ENCODE measurements at regions not wholly inside any gene's neighbourhood (a gene's known extent, or its start where the extent isn't known, plus 50 kb on each side); places are given as distances from the start of the nearest gene placed in this dataset.
"Not testable (repeated sequence)": the region's sequence is repeated elsewhere in the genome, so short reads cannot be mapped to it uniquely, and the experiment has no call there.

GRCh38 chr1:232579958-232580941 lies 49.7 kb downstream of the SIPA1L2 start:
- no peak overlapping the region for H3K4me3 Mint-ChIP-seq
- ATAC-seq, result no peak
- no peak overlapping the region for H3K27ac Mint-ChIP-seq
- H3K9me3 Mint-ChIP-seq, result no peaks in the 10 kb centered on the region
- no peaks in the 10 kb centered on the region for H3K36me3 Mint-ChIP-seq
- H3K27me3 Mint-ChIP-seq, result no peaks in the 10 kb centered on the region
- no peaks in the 10 kb centered on the region for H3K4me1 Mint-ChIP-seq

DNA sequence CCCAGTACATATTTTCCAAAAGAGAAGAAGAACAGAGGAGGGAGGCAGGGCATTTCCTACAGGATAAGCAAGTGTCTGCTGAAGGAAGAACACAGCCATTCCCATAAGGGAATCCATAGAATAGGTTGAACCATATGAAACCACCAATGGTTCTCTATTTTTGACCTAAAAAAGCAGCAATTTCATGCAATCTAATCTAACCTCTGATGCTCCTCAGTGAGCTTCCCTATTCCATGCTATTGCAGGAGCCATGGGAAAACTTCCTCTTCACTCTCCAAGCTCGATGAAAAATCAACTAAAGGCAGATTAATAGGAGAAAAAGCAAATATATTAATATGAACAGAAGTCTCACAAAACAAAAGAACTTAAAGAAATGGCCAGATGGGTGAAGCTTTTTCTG lies 50.5 kb downstream of the SIPA1L2 start:
- no peaks in the 10 kb centered on the region for H3K4me1 Mint-ChIP-seq
- H3K4me3 Mint-ChIP-seq, result no peak overlapping the region
- no peak overlapping the region for H3K27ac Mint-ChIP-seq
- no peaks in the 10 kb centered on the region for H3K27me3 Mint-ChIP-seq
- H3K36me3 Mint-ChIP-seq, result no peaks in the 10 kb centered on the region
- no peak for ATAC-seq
- H3K9me3 Mint-ChIP-seq, result no peaks in the 10 kb centered on the region

GRCh38 chr1:232578651-232579195 lies 51.2 kb downstream of the SIPA1L2 start:
- no peaks in the 10 kb centered on the region for H3K4me1 Mint-ChIP-seq
- H3K9me3 Mint-ChIP-seq, result no peaks in the 10 kb centered on the region
- no peak overlapping the region for H3K4me3 Mint-ChIP-seq
- H3K36me3 Mint-ChIP-seq, result no peaks in the 10 kb centered on the region
- no peak for ATAC-seq
- H3K27me3 Mint-ChIP-seq, result no peaks in the 10 kb centered on the region
- no peak overlapping the region for H3K27ac Mint-ChIP-seq

DNA sequence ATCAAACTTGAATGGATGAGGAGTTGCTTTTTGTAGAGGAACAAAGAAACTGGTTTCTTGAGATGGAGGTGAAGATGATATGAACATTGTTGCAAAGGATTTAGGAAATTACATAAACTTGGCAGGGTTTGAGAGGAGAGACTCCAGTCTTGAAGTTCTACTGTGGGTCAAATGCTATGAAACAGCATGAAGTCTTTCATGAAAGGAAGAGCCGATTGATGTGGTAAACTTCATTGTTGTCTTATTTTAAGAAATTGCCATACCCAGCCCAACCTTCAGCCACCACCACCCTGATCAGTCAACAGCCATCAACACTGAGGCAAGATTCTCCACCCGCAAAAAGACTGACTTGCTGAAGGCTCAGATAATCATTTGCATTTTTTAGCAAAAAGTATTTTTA lies 52.2 kb downstream of the SIPA1L2 start:
- Mint-ChIP-seq H3K4me3 (no peak overlapping the region), H3K9me3 (no peaks in the 10 kb centered on the region), H3K27ac (no peak overlapping the region), H3K4me1 (no peaks in the 10 kb centered on the region), H3K27me3 (no peaks in the 10 kb centered on the region), H3K36me3 (no peaks in the 10 kb centered on the region)
- ATAC-seq, result no peak

DNA sequence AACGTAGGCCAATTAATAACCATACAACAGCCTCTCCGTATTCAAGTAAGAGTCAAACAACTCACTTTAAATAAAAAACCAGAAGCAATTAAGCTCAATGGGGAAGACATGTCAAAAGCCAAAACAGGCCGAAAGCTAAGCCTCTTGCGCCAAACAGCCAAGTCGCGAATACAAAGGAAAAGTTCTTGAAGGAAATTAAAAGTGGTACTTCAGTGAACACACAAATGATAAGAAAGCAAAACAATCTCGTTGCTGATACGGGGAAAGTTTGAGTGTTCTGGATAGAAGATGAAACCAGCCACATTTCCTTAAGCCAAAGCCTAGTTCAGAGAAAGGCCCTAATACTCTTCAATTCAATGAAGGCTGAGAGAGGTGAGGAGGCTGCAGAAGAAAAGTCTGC lies 53.4 kb downstream of the SIPA1L2 start:
- Mint-ChIP-seq H3K4me3 (no peak overlapping the region), H3K9me3 (no peaks in the 10 kb centered on the region), H3K36me3 (no peaks in the 10 kb centered on the region), H3K27me3 (no peaks in the 10 kb centered on the region), H3K4me1 (no peaks in the 10 kb centered on the region), H3K27ac (no peak overlapping the region)
- no peak for ATAC-seq

DNA sequence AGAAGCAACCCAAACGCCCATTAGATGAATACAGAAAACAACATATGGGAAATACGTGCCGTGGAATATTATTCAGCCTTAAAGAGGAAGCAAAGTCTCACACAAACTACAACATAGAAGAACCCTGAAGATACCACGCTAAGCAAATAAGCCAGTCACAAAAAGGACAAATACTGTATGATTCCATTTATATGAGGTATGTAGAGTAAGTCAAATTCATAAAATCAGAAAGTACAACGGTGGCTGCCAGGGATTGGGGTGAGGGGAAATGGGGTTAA lies 54.2 kb downstream of the SIPA1L2 start:
- Mint-ChIP-seq H3K9me3 (no peaks in the 10 kb centered on the region), H3K27ac (no peak overlapping the region), H3K4me3 (no peak overlapping the region), H3K4me1 (no peaks in the 10 kb centered on the region), H3K36me3 (no peaks in the 10 kb centered on the region), H3K27me3 (no peaks in the 10 kb centered on the region)
- no peak for ATAC-seq

- Mint-ChIP-seq H3K27ac (no peak overlapping the region), H3K36me3 (no peaks in the 10 kb centered on the region), H3K9me3 (no peaks in the 10 kb centered on the region), H3K4me3 (no peak overlapping the region), H3K4me1 (no peaks in the 10 kb centered on the region), H3K27me3 (no peaks in the 10 kb centered on the region)
- ATAC-seq, result no peak
Measured at GRCh38 chr1:232574889-232575762, 54.8 kb downstream of the SIPA1L2 start.

GRCh38 chr1:232574077-232574476 lies 55.9 kb downstream of the SIPA1L2 start:
- Mint-ChIP-seq H3K27ac (no peak overlapping the region), H3K9me3 (no peaks in the 10 kb centered on the region), H3K4me3 (no peak overlapping the region), H3K27me3 (no peaks in the 10 kb centered on the region), H3K36me3 (no peaks in the 10 kb centered on the region), H3K4me1 (no peaks in the 10 kb centered on the region)
- ATAC-seq, result no peak

- no peak for ATAC-seq
Measured at GRCh38 chr1:232571523-232571922, 58.4 kb downstream of the SIPA1L2 start.

GRCh38 chr1:232570007-232570406 lies 59.9 kb downstream of the SIPA1L2 start:
- Mint-ChIP-seq H3K9me3 (no peaks in the 10 kb centered on the region), H3K36me3 (no peaks in the 10 kb centered on the region), H3K4me1 (no peaks in the 10 kb centered on the region), H3K4me3 (no peak overlapping the region), H3K27ac (no peak overlapping the region), H3K27me3 (no peaks in the 10 kb centered on the region)
- ATAC-seq, result no peak

More at GRCh38 chr1:232571523-232571922, 58.4 kb downstream of the SIPA1L2 start:
- Mint-ChIP-seq H3K9me3 (no peaks in the 10 kb centered on the region), H3K36me3 (no peaks in the 10 kb centered on the region), H3K27ac (no peak overlapping the region), H3K27me3 (no peaks in the 10 kb centered on the region), H3K4me1 (no peaks in the 10 kb centered on the region), H3K4me3 (no peak overlapping the region)

DNA sequence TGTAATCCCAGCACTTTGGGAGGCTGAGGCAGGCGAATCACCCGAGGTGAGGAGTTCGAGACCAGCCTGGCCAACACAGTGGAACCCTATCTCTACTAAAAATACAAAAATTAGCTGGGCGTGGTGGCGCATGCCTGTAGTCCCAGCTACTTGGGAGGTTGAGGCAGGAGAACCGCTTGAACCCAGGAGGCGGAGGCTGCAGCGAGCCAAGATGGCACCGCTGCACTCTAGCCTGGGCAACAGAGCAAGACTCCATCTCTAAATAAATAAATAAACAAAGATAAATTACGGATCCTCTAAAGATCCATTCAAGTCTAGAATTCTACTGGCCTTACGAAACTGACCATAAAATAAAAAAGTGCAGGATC lies 60.4 kb downstream of the SIPA1L2 start:
- H3K4me3 Mint-ChIP-seq, H3K36me3 Mint-ChIP-seq, H3K27me3 Mint-ChIP-seq, H3K9me3 Mint-ChIP-seq, H3K4me1 Mint-ChIP-seq, H3K27ac Mint-ChIP-seq, ATAC-seq: not testable (repeated sequence)

DNA sequence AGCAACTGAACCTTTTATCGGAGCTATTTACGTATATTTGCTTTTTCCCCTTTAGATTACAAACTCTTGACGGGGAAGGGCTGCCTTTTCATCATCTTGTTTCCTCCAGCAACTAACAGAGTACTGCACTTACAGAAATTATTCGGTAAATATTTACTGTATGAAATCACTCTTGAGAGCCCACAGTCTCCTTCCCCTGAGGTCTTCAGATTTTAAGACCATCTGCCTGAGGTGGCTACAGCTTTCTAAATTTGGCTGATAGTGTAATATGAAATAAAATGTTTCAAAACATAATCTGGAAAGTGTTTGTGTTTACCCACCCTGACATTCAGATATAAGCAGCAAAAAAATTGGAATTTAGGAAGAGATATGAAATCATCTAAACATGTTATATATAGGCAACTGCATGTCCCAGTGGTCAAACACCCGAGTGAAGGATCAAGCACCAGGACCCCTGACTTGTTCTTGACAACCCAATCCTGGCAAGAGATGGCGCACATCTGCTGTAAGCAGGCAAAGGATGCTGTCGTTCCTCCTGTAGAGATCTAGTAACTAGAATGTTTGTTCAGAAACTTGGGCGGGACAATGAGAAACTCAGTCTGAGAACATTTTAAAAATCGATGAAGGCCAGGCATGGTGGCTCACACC lies 60.9 kb downstream of the SIPA1L2 start:
- Mint-ChIP-seq H3K27ac (no peak overlapping the region), H3K36me3 (no peaks in the 10 kb centered on the region), H3K4me1 (no peaks in the 10 kb centered on the region), H3K4me3 (no peak overlapping the region), H3K27me3 (no peaks in the 10 kb centered on the region), H3K9me3 (no peaks in the 10 kb centered on the region)
- ATAC-seq, result no peak

DNA sequence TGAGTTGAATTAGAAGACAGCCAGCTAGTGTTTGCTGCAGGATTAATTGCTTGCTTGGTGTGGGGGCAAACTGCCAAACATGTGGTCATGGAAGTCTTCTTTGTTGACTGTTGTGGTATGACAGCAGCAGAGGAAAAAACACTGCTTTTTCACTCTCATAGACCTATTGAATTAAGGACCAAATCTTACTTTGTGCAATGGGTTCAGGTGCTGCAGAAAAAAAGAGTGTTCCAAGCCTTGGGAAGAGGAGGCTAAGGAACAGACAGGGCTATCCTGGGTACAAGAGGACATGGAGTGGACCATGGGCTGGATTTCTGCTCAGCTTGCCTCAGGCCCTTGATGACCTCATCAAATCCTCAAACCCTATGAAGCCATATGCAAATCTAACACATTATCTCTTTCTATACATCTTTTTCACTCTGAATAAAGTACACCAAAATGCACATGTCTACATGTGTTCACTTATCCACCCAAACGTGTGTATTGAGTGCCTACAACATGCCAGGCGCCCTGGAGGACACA lies 61.5 kb downstream of the SIPA1L2 start:
- no peak overlapping the region for H3K27ac Mint-ChIP-seq
- no peaks in the 10 kb centered on the region for H3K9me3 Mint-ChIP-seq
- ATAC-seq, result no peak
- no peaks in the 10 kb centered on the region for H3K36me3 Mint-ChIP-seq
- H3K4me1 Mint-ChIP-seq, result no peaks in the 10 kb centered on the region
- no peaks in the 10 kb centered on the region for H3K27me3 Mint-ChIP-seq
- H3K4me3 Mint-ChIP-seq, result no peak overlapping the region

DNA sequence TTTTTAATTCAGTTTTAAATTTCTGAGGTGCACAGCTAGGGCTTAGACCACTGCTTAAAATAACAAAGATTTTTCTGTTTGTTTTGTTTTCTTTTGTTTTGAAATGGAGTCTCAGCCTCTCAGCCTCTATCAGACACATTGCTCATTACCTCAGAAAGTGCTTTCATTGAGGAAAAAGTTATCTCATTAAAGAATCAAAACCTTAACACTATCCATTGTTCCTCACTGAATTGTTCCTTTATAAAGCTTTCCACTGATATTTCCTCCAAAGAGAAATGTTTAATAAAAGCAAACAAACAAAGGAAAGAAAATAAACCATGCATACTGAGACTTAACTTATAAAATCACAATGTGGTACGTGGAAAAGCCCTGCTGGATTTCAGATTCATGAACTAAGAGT lies 63.8 kb downstream of the SIPA1L2 start:
- no peak overlapping the region for H3K4me3 Mint-ChIP-seq

GRCh38 chr1:232562855-232563510 lies 67.0 kb downstream of the SIPA1L2 start:
- no peaks in the 10 kb centered on the region for H3K36me3 Mint-ChIP-seq
- no peaks in the 10 kb centered on the region for H3K4me1 Mint-ChIP-seq
- no peaks in the 10 kb centered on the region for H3K9me3 Mint-ChIP-seq
- H3K4me3 Mint-ChIP-seq, result no peak overlapping the region
- no peaks in the 10 kb centered on the region for H3K27me3 Mint-ChIP-seq
- ATAC-seq, result no peak
- H3K27ac Mint-ChIP-seq, result no peak overlapping the region

More for the DNA sequence above, 63.8 kb downstream of the SIPA1L2 start:
- Mint-ChIP-seq H3K36me3 (no peaks in the 10 kb centered on the region), H3K9me3 (no peaks in the 10 kb centered on the region), H3K27ac (no peak overlapping the region), H3K4me1 (no peaks in the 10 kb centered on the region), H3K27me3 (no peaks in the 10 kb centered on the region)
- no peak for ATAC-seq

Measured in stimulated activated memory B cell treated with anti-CD40 and anti-IgM and Interleukin-4, amounts not matched to agents 10 μg/mL and 1 μg/mL and 100 μg/mL, for 72 hours (primary cell).